Spleen (tissue), 11 donors: ENCODE measurements at regions not wholly inside any gene's neighbourhood (a gene's known extent, or its start where the extent isn't known, plus 50 kb on each side); places are given as distances from the start of the nearest gene placed in this dataset.

ENCODE experiments used
- DNase-seq: peaks from one replicate; pipeline ENCODE4 v3.0.0-alpha.2; 2020
- H3K27ac ChIP-seq, 8 donors: fragments of 200-600 bp; sonication (generic) in 7 of 8; 1 replicate in 4 of 8; 2 replicates in 4 of 8; pipeline versions ENCODE4 v1.5.0 to v1.8.0; 2016 to 2021; ENCODE audit warnings: inconsistent platforms in 4 of 8, mild to moderate bottlenecking in 4 of 8, moderate library complexity in 1 of 8
- H3K27me3 ChIP-seq, 7 donors: fragments of 200-600 bp; sonication (generic) in 6 of 7; replicated peaks in 1 of 7; 1 replicate in 4 of 7; 2 replicates in 3 of 7; pipeline versions ENCODE4 v1.5.0 to v1.8.0; 2016 to 2021; ENCODE audit warnings: inconsistent platforms in 3 of 7, mild to moderate bottlenecking in 1 of 7
- H3K36me3 ChIP-seq, 6 donors: fragments of 200-600 bp; sonication (generic) in 5 of 6; 1 replicate in 4 of 6; 2 replicates in 2 of 6; pipeline versions ENCODE4 v1.5.0 to v1.8.0; 2016 to 2021; ENCODE audit warnings: inconsistent platforms in 2 of 6
- H3K4me1 ChIP-seq, 6 donors: fragments of 200-600 bp; sonication (generic) in 5 of 6; 1 replicate in 3 of 6; 2 replicates in 3 of 6; pipeline versions ENCODE4 v1.5.0 to v1.8.0; 2016 to 2021; ENCODE audit warnings: inconsistent platforms in 3 of 6
- H3K4me3 ChIP-seq, 8 donors: fragments of 200-600 bp; sonication (generic) in 7 of 8; 1 replicate in 4 of 8; 2 replicates in 4 of 8; pipeline versions ENCODE4 v1.5.0 to v1.8.0; 2016 to 2021; ENCODE audit warnings: inconsistent platforms in 4 of 8, mild to moderate bottlenecking in 4 of 8, moderate library complexity in 2 of 8
- H3K9me3 ChIP-seq, 8 donors: fragments of 200-600 bp; sonication (generic) in 7 of 8; 1 replicate in 4 of 8; 2 replicates in 4 of 8; pipeline versions ENCODE4 v1.5.0 to v1.8.0; 2016 to 2021; ENCODE audit warnings: inconsistent platforms in 4 of 8
- CTCF ChIP-seq, 11 experiments: fragments of 200-600 bp in 7 of 11; fragments of 450-650 bp in 4 of 11; sonication (generic) in 4 of 11; IDR thresholded peaks in 8 of 11; conservative IDR thresholded peaks in 3 of 11; 1 replicate in 7 of 11; 2 replicates in 4 of 11; pipeline versions ENCODE4 v1.4.0 to v1.8.0; 2016 to 2021; ENCODE audit warnings: antibody characterized with exemption in 11 of 11, inconsistent platforms in 4 of 11, mild to moderate bottlenecking in 1 of 11
- POLR2A ChIP-seq, 3 donors: fragments of 450-650 bp; IDR thresholded peaks; one replicate each; pipeline ENCODE4 v1.5.1; 2017; ENCODE audit warnings: antibody characterized with exemption in 3 of 3, mild to moderate bottlenecking in 1 of 3
- POLR2AphosphoS5 ChIP-seq, 3 donors: sonication (generic); formaldehyde crosslinking; IDR thresholded peaks; one replicate each; pipeline ENCODE4 v1.5.1; 2017; ENCODE audit warnings: antibody characterized with exemption in 3 of 3
- WGBS, 5 donors: extraction: QIAGEN DNeasy Blood & Tissue Kit in 3 of 5; methylation state at CpG; one replicate each; pipeline versions ENCODE4 v1.1.5 to v1.1.7; 2013 to 2018; 5-methylcytosine and 5-hydroxymethylcytosine counted together
- intact Hi-C: fragments of 100-400 bp; cut with DNase I; formaldehyde crosslinking; loops from one replicate; pipeline ENCODE4 v1.15.0; 2023; ENCODE audit warnings: low total_unique reads
- donor health status: healthy with polysubstance abuse.
- donor health status: DM: no; HTN: no; CAD: no; lungs with moderate emphysema.
- donor health status: DM: no; HTN: no; CAD: no.
- donor health status: Bipolar disorder and iron deficiency.
- donor health status: healthy.
- donor health status: DM: no; HTN: no; CAD: no.
- donor health status: DM: yes; HTN: yes; CAD: no.

- Histone ChIP-seq H3K27me3 (peaks cover 0 to 43% (median 0%) of the 10 kb centered on the region in 7 donors), H3K9me3 (peaks cover 0 to 7% (median 0%) of the 10 kb centered on the region in 8 donors), H3K4me3 (no peak overlapping the region), H3K36me3 (no peaks in the 10 kb centered on the region), H3K27ac (peak overlapping the region in 1 of 8 donors; percentile 21), H3K4me1 (no peaks in the 10 kb centered on the region)
- DNase-seq: no peak
- TF ChIP-seq CTCF (IDR thresholded peaks at IDR 0.05 in 8 of 11, conservative IDR thresholded peaks at IDR 0.05 in 3 of 11) (no peak), POLR2A (IDR thresholded peaks at IDR 0.05) (no peak), POLR2AphosphoS5 (IDR thresholded peaks at IDR 0.05) (no peak)
- intact Hi-C loops: no loop called here
- 82 to 87% (median 85%) methylated on average over 8 of the region's 8 CpGs for WGBS, 5 donors
Observed at GRCh38 chr1:22376546-22376945, 75.1 kb upstream of the ZBTB40 start.

- WGBS, 5 donors: 71 to 97% (median 94%) methylated on average over 3 of the region's 3 CpGs
- no peak for TF ChIP-seq CTCF (IDR thresholded peaks at IDR 0.05 in 8 of 11, conservative IDR thresholded peaks at IDR 0.05 in 3 of 11)
- intact Hi-C loops: no loop called here
- peaks cover 0 to 7% (median 0%) of the 10 kb centered on the region in 8 donors for H3K9me3 ChIP-seq
- H3K27me3 ChIP-seq: peaks cover 0 to 39% (median 0%) of the 10 kb centered on the region in 7 donors
- no peaks in the 10 kb centered on the region for H3K4me1 ChIP-seq
- H3K27ac ChIP-seq: no peak overlapping the region
- H3K36me3 ChIP-seq: no peaks in the 10 kb centered on the region
- DNase-seq: no peak
- no peak overlapping the region for H3K4me3 ChIP-seq
Observed at GRCh38 chr1:22376976-22377375, 74.7 kb upstream of the ZBTB40 start.

- Histone ChIP-seq H3K9me3 (no peaks in the 10 kb centered on the region), H3K27ac (no peak overlapping the region), H3K27me3 (peaks cover 0 to 46% (median 0%) of the 10 kb centered on the region in 7 donors), H3K36me3 (no peaks in the 10 kb centered on the region), H3K4me1 (no peaks in the 10 kb centered on the region), H3K4me3 (no peak overlapping the region)
- intact Hi-C loops: no loop called here
- DNase-seq: no peak
- 62 to 73% (median 65%) methylated on average over 7 of the region's 7 CpGs for WGBS, 5 donors
- TF ChIP-seq POLR2AphosphoS5 (IDR thresholded peaks at IDR 0.05): no peak
- TF ChIP-seq POLR2A (IDR thresholded peaks at IDR 0.05): no peak
- no peak for TF ChIP-seq CTCF (IDR thresholded peaks at IDR 0.05 in 8 of 11, conservative IDR thresholded peaks at IDR 0.05 in 3 of 11)
Observed at GRCh38 chr1:22379566-22379965, 72.1 kb upstream of the ZBTB40 start.

GRCh38 chr1:22380024-22380785, 71.4 kb upstream of the ZBTB40 start:
- WGBS, 5 donors: 80 to 85% (median 82%) methylated on average over 7 to 10 of the region's 10 CpGs
- TF ChIP-seq POLR2A (IDR thresholded peaks at IDR 0.05) (no peak), CTCF (IDR thresholded peaks at IDR 0.05 in 8 of 11, conservative IDR thresholded peaks at IDR 0.05 in 3 of 11) (no peak), POLR2AphosphoS5 (IDR thresholded peaks at IDR 0.05) (no peak)
- Histone ChIP-seq H3K36me3 (no peaks in the 10 kb centered on the region), H3K9me3 (no peaks in the 10 kb centered on the region), H3K4me3 (no peak overlapping the region), H3K27me3 (peaks cover 0 to 40% (median 0%) of the 10 kb centered on the region in 7 donors), H3K27ac (no peak overlapping the region), H3K4me1 (no peaks in the 10 kb centered on the region)
- DNase-seq: no peak
- intact Hi-C loops: no loop called here
